Fibroblast of lung (primary cell): ENCODE measurements at regions not wholly inside any gene's neighbourhood (a gene's known extent, or its start where the extent isn't known, plus 50 kb on each side); places are given as distances from the start of the nearest gene placed in this dataset.

Experiments
- DNase-seq, 2 donors: peaks; one replicate each; pipeline versions ENCODE4 v3.0.0 to v3.0.0-alpha.2; 2010; ENCODE audit warnings: low read depth in 2 of 2
- H2AFZ ChIP-seq: 2 replicates; pipeline ENCODE4 v1.5.1; 2012; ENCODE audit warnings: low read length, control low read depth, inconsistent platforms
- H3K27ac ChIP-seq: 2 replicates; pipeline ENCODE4 v1.5.1; 2011; ENCODE audit warnings: low read length, control low read depth; ENCODE audit not compliant: insufficient read depth
- H3K27me3 ChIP-seq: 2 replicates; pipeline ENCODE4 v1.5.1; 2011; ENCODE audit warnings: mild to moderate bottlenecking, low read length; ENCODE audit not compliant: control insufficient read depth, insufficient read depth
- H3K36me3 ChIP-seq: 2 replicates; pipeline ENCODE4 v1.5.1; 2011; ENCODE audit warnings: low read length; ENCODE audit not compliant: control insufficient read depth, insufficient read depth
- H3K4me1 ChIP-seq: 2 replicates; pipeline ENCODE4 v1.5.1; 2011; ENCODE audit warnings: low read length; ENCODE audit not compliant: control insufficient read depth, insufficient read depth; ENCODE audit errors: extremely low read depth
- H3K4me2 ChIP-seq: 2 replicates; pipeline ENCODE4 v1.5.1; 2011; ENCODE audit warnings: low read length, control low read depth; ENCODE audit not compliant: insufficient read depth; ENCODE audit errors: extremely low read depth
- H3K4me3 ChIP-seq, 4 experiments: fragments of 200-600 bp in 1 of 4; sonication (generic) in 1 of 4; replicated peaks in 1 of 4; 2 replicates each; pipeline ENCODE4 v1.5.1; 2011 to 2016; ENCODE audit warnings: low read length in 4 of 4, low read depth in 3 of 4, mild to moderate bottlenecking in 3 of 4, control low read depth in 2 of 4, inconsistent platforms in 1 of 4, mixed read lengths in 1 of 4; ENCODE audit not compliant: insufficient read depth in 1 of 4; ENCODE audit errors: control extremely low read depth in 1 of 4
- H3K79me2 ChIP-seq: 2 replicates; pipeline ENCODE4 v1.5.1; 2012; ENCODE audit warnings: mild to moderate bottlenecking, low read length, inconsistent platforms; ENCODE audit not compliant: control insufficient read depth, insufficient read depth
- H3K9ac ChIP-seq: 2 replicates; pipeline ENCODE4 v1.5.1; 2011; ENCODE audit warnings: mild to moderate bottlenecking, low read length, control low read depth; ENCODE audit not compliant: insufficient read depth
- H3K9me3 ChIP-seq: 2 replicates; pipeline ENCODE4 v1.5.1; 2012; ENCODE audit warnings: low read depth, low read length; ENCODE audit not compliant: control insufficient read depth, insufficient read depth
- H4K20me1 ChIP-seq: 2 replicates; pipeline ENCODE4 v1.5.1; 2011; ENCODE audit warnings: low read length; ENCODE audit not compliant: control insufficient read depth, insufficient read depth; ENCODE audit errors: extremely low read depth
- CTCF ChIP-seq, 2 donors: IDR thresholded peaks in 1 of 2; conservative IDR thresholded peaks in 1 of 2; 1 replicate in 1 of 2; 2 replicates in 1 of 2; pipeline ENCODE4 v1.5.1; 2011 to 2012; ENCODE audit warnings: low read length in 2 of 2, control low read depth in 1 of 2, inconsistent platforms in 1 of 2, low read depth in 1 of 2, mild to moderate bottlenecking in 1 of 2
- EZH2 ChIP-seq: IDR thresholded peaks from 2 replicates; pipeline ENCODE4 v1.5.1; 2012; ENCODE audit warnings: low read length, control low read depth, mild to moderate bottlenecking; ENCODE audit errors: missing control alignments

GRCh38 chr4:62771983-62772557 lies 1571.9 kb downstream of the ADGRL3 start:
- Histone ChIP-seq H3K9ac (no peak overlapping the region), H3K27me3 (no peaks in the 10 kb centered on the region), H3K4me2 (no peak overlapping the region), H4K20me1 (no peaks in the 10 kb centered on the region), H3K27ac (no peak overlapping the region), H3K4me1 (no peaks in the 10 kb centered on the region), H3K9me3 (no peaks in the 10 kb centered on the region), H3K4me3 (no peak overlapping the region), H3K36me3 (no peaks in the 10 kb centered on the region), H3K79me2 (no peaks in the 10 kb centered on the region), H2AFZ (no peak overlapping the region)
- DNase-seq: no peak
- TF ChIP-seq CTCF (conservative IDR thresholded peaks at IDR 0.05 in 1 of 2, IDR thresholded peaks at IDR 0.05 in 1 of 2; ENCODE audit: low read depth in 1 of 2, low read length in 2 of 2): no peak
- TF ChIP-seq EZH2: no peak

GRCh38 chr4:62740296-62740695 lies 1540.2 kb downstream of the ADGRL3 start:
- H3K9me3 ChIP-seq: no peaks in the 10 kb centered on the region

GRCh38 chr4:62717154-62717553 lies 1517.0 kb downstream of the ADGRL3 start:
- Histone ChIP-seq H3K9me3 (no peaks in the 10 kb centered on the region), H3K4me2 (no peak overlapping the region), H3K4me3 (no peak overlapping the region)

More at GRCh38 chr4:62740296-62740695, 1540.2 kb downstream of the ADGRL3 start:
- Histone ChIP-seq H3K27me3 (no peaks in the 10 kb centered on the region), H3K4me3 (no peak overlapping the region), H3K9ac (no peak overlapping the region), H3K4me2 (no peak overlapping the region), H3K4me1 (no peaks in the 10 kb centered on the region), H3K79me2 (no peaks in the 10 kb centered on the region), H4K20me1 (no peaks in the 10 kb centered on the region), H2AFZ (no peak overlapping the region), H3K27ac (no peak overlapping the region), H3K36me3 (no peaks in the 10 kb centered on the region)
- no peak for DNase-seq
- no peak for TF ChIP-seq EZH2
- TF ChIP-seq CTCF (conservative IDR thresholded peaks at IDR 0.05 in 1 of 2, IDR thresholded peaks at IDR 0.05 in 1 of 2; ENCODE audit: low read depth in 1 of 2, low read length in 2 of 2): no peak

More at GRCh38 chr4:62717154-62717553, 1517.0 kb downstream of the ADGRL3 start:
- Histone ChIP-seq H4K20me1 (no peaks in the 10 kb centered on the region), H3K27ac (no peak overlapping the region), H2AFZ (no peak overlapping the region), H3K27me3 (no peaks in the 10 kb centered on the region), H3K79me2 (no peaks in the 10 kb centered on the region), H3K9ac (no peak overlapping the region), H3K36me3 (no peaks in the 10 kb centered on the region), H3K4me1 (no peaks in the 10 kb centered on the region)
- no peak for DNase-seq
- TF ChIP-seq CTCF (conservative IDR thresholded peaks at IDR 0.05 in 1 of 2, IDR thresholded peaks at IDR 0.05 in 1 of 2; ENCODE audit: low read depth in 1 of 2, low read length in 2 of 2): no peak
- TF ChIP-seq EZH2: no peak
